Erythroblast (primary cell): ENCODE measurements at regions not wholly inside any gene's neighbourhood (a gene's known extent, or its start where the extent isn't known, plus 50 kb on each side); places are given as distances from the start of the nearest gene placed in this dataset.

Source experiments
- GATA1 ChIP-seq: IDR thresholded peaks from 2 replicates; pipeline ENCODE4 v1.6.1; 2011; ENCODE audit warnings: low read depth, mild to moderate bottlenecking, control low read depth, low read length, moderate library complexity
- POLR2A ChIP-seq: IDR thresholded peaks from 2 replicates; pipeline ENCODE4 v1.6.1; 2011; ENCODE audit warnings: mild to moderate bottlenecking, low read length

DNA sequence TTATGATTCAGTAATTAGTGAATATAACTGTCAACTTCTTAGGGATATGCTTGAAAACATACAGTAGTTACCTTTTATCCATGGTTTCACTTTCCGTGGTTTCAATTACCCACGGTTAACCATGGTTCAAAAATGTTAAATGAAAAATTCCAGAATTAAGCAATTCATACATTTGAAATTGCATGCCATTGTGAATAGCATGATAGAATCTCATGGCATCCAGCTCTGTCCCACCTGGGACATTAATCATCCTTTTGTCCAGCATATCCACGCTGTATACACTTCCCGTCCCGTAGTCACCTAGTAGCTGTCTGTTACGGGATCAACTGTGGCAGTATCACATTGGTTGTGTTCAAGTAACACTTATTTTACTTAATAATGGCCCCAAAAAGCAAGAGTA lies 781.7 kb upstream of the CITED2 start:
- TF ChIP-seq POLR2A = no peak
- no peak for TF ChIP-seq GATA1
